ENCODE measurements at regions not wholly inside any gene's neighbourhood (a gene's known extent, or its start where the extent isn't known, plus 50 kb on each side); places are given as distances from the start of the nearest gene placed in this dataset.

DNA sequence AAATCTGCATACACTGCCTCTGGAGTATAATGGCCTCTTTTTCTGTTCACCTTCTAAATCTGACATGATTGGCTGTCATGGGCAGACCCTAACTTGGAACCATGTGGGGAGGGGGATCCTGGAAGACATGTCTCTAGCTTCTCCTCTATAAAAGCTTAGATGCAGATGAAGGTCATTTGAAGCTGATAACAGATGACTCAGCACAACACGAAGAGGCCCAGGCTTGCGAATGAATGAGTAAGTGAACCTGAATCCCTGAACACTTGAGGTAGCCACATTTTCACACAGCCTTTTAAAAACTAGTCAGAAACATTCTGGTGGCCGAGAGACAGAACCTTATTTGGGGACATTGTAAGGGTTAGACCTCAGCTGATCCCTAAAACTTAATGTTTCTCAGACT lies 282.6 kb downstream of the ELAVL2 start (continued):
- TF ChIP-seq, protein P1, sequence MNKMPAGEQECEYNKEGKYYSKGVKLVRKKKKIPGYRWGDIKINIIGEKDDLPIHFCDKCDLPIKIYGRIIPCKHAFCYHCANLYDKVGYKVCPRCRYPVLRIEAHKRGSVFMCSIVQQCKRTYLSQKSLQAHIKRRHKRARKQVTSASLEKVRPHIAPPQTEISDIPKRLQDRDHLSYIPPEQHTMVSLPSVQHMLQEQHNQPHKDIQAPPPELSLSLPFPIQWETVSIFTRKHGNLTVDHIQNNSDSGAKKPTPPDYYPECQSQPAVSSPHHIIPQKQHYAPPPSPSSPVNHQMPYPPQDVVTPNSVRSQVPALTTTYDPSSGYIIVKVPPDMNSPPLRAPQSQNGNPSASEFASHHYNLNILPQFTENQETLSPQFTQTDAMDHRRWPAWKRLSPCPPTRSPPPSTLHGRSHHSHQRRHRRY (tag by site-specific recombination; IDR thresholded peaks at IDR 0.05), result no peak
- TF ChIP-seq, protein P2, sequence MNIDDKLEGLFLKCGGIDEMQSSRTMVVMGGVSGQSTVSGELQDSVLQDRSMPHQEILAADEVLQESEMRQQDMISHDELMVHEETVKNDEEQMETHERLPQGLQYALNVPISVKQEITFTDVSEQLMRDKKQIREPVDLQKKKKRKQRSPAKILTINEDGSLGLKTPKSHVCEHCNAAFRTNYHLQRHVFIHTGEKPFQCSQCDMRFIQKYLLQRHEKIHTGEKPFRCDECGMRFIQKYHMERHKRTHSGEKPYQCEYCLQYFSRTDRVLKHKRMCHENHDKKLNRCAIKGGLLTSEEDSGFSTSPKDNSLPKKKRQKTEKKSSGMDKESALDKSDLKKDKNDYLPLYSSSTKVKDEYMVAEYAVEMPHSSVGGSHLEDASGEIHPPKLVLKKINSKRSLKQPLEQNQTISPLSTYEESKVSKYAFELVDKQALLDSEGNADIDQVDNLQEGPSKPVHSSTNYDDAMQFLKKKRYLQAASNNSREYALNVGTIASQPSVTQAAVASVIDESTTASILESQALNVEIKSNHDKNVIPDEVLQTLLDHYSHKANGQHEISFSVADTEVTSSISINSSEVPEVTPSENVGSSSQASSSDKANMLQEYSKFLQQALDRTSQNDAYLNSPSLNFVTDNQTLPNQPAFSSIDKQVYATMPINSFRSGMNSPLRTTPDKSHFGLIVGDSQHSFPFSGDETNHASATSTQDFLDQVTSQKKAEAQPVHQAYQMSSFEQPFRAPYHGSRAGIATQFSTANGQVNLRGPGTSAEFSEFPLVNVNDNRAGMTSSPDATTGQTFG (tag by site-specific recombination; IDR thresholded peaks at IDR 0.05; ENCODE audit: borderline replicate concordance), result no peak
- TF ChIP-seq ZNF266 (tag by site-specific recombination; IDR thresholded peaks at IDR 0.05; ENCODE audit: low read depth) (no peak), KLF16 (tag by site-specific recombination; IDR thresholded peaks at IDR 0.05) (no peak), YY2 (tag by site-specific recombination; IDR thresholded peaks at IDR 0.05) (no peak), ZBTB1 (tag by site-specific recombination; IDR thresholded peaks at IDR 0.05) (no peak), ZNF404 (tag by site-specific recombination; IDR thresholded peaks at IDR 0.05) (no peak), HOXA7 (CRISPR knock-in tag; IDR thresholded peaks at IDR 0.05; ENCODE audit: borderline replicate concordance) (no peak), ZNF610 (tag by site-specific recombination; IDR thresholded peaks at IDR 0.05; ENCODE audit: borderline replicate concordance) (no peak)
- TF ChIP-seq, protein P3, sequence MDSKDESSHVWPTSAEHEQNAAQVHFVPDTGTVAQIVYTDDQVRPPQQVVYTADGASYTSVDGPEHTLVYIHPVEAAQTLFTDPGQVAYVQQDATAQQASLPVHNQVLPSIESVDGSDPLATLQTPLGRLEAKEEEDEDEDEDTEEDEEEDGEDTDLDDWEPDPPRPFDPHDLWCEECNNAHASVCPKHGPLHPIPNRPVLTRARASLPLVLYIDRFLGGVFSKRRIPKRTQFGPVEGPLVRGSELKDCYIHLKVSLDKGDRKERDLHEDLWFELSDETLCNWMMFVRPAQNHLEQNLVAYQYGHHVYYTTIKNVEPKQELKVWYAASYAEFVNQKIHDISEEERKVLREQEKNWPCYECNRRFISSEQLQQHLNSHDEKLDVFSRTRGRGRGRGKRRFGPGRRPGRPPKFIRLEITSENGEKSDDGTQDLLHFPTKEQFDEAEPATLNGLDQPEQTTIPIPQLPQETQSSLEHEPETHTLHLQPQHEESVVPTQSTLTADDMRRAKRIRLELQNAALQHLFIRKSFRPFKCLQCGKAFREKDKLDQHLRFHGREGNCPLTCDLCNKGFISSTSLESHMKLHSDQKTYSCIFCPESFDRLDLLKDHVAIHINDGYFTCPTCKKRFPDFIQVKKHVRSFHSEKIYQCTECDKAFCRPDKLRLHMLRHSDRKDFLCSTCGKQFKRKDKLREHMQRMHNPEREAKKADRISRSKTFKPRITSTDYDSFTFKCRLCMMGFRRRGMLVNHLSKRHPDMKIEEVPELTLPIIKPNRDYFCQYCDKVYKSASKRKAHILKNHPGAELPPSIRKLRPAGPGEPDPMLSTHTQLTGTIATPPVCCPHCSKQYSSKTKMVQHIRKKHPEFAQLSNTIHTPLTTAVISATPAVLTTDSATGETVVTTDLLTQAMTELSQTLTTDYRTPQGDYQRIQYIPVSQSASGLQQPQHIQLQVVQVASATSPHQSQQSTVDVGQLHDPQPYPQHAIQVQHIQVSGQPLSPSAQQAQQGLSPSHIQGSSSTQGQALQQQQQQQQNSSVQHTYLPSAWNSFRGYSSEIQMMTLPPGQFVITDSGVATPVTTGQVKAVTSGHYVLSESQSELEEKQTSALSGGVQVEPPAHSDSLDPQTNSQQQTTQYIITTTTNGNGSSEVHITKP (tag by site-specific recombination; IDR thresholded peaks at IDR 0.05), result no peak

DNA sequence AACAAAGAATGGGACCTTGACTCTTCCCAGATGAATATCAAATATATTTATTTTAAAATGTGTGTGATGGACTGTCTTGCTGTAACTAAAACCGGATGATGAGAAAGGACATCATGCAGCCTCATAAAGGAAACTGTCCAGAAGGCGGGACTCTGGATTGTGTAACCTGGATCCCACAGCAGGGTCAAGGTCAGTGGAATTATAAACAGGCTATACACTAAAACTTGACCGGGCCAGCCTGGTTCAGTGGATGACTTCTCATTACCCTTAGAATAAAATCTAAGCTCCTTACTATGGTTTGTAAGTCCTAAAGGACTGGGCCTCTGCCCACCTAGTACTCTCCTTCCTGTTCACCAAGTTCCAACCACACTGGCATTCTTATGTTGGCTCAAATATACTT lies 280.3 kb downstream of the ELAVL2 start:
- POLR2A ChIA-PET, result no interaction called here
- TF ChIP-seq ZNF624 (tag by site-specific recombination; IDR thresholded peaks at IDR 0.05), result no peak
- TF ChIP-seq ZNF19 (tag by site-specific recombination; IDR thresholded peaks at IDR 0.05; ENCODE audit: low read depth), result no peak
- TF ChIP-seq ZNF10 (tag by site-specific recombination; IDR thresholded peaks at IDR 0.05), result no peak
- TF ChIP-seq, protein P4, sequence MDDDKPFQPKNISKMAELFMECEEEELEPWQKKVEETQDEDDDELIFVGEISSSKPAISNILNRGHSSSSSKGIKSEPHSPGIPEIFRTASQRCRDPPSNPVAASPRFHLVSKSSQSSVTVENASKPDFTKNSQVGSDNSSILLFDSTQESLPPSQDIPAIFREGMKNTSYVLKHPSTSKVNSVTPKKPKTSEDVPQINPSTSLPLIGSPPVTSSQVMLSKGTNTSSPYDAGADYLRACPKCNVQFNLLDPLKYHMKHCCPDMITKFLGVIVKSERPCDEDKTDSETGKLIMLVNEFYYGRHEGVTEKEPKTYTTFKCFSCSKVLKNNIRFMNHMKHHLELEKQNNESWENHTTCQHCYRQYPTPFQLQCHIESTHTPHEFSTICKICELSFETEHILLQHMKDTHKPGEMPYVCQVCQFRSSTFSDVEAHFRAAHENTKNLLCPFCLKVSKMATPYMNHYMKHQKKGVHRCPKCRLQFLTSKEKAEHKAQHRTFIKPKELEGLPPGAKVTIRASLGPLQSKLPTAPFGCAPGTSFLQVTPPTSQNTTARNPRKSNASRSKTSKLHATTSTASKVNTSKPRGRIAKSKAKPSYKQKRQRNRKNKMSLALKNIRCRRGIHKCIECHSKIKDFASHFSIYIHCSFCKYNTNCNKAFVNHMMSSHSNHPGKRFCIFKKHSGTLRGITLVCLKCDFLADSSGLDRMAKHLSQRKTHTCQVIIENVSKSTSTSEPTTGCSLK (tag by site-specific recombination; IDR thresholded peaks at IDR 0.05), result no peak
- TF ChIP-seq HOXC10 (CRISPR knock-in tag; IDR thresholded peaks at IDR 0.05), result no peak
- TF ChIP-seq, protein P5, sequence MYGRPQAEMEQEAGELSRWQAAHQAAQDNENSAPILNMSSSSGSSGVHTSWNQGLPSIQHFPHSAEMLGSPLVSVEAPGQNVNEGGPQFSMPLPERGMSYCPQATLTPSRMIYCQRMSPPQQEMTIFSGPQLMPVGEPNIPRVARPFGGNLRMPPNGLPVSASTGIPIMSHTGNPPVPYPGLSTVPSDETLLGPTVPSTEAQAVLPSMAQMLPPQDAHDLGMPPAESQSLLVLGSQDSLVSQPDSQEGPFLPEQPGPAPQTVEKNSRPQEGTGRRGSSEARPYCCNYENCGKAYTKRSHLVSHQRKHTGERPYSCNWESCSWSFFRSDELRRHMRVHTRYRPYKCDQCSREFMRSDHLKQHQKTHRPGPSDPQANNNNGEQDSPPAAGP (tag by site-specific recombination; IDR thresholded peaks at IDR 0.05), result no peak
- TF ChIP-seq, protein P6, sequence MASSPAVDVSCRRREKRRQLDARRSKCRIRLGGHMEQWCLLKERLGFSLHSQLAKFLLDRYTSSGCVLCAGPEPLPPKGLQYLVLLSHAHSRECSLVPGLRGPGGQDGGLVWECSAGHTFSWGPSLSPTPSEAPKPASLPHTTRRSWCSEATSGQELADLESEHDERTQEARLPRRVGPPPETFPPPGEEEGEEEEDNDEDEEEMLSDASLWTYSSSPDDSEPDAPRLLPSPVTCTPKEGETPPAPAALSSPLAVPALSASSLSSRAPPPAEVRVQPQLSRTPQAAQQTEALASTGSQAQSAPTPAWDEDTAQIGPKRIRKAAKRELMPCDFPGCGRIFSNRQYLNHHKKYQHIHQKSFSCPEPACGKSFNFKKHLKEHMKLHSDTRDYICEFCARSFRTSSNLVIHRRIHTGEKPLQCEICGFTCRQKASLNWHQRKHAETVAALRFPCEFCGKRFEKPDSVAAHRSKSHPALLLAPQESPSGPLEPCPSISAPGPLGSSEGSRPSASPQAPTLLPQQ (tag by site-specific recombination; IDR thresholded peaks at IDR 0.05), result no peak
- no peak for TF ChIP-seq SCRT1 (tag by site-specific recombination; IDR thresholded peaks at IDR 0.05; ENCODE audit: borderline replicate concordance)
- TF ChIP-seq, protein P7, sequence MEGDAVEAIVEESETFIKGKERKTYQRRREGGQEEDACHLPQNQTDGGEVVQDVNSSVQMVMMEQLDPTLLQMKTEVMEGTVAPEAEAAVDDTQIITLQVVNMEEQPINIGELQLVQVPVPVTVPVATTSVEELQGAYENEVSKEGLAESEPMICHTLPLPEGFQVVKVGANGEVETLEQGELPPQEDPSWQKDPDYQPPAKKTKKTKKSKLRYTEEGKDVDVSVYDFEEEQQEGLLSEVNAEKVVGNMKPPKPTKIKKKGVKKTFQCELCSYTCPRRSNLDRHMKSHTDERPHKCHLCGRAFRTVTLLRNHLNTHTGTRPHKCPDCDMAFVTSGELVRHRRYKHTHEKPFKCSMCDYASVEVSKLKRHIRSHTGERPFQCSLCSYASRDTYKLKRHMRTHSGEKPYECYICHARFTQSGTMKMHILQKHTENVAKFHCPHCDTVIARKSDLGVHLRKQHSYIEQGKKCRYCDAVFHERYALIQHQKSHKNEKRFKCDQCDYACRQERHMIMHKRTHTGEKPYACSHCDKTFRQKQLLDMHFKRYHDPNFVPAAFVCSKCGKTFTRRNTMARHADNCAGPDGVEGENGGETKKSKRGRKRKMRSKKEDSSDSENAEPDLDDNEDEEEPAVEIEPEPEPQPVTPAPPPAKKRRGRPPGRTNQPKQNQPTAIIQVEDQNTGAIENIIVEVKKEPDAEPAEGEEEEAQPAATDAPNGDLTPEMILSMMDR (tag by site-specific recombination; IDR thresholded peaks at IDR 0.05), result no peak
- TF ChIP-seq ZNF529 (tag by site-specific recombination; IDR thresholded peaks at IDR 0.05; ENCODE audit: insufficient replicate concordance), result no peak
- TF ChIP-seq, protein P8, sequence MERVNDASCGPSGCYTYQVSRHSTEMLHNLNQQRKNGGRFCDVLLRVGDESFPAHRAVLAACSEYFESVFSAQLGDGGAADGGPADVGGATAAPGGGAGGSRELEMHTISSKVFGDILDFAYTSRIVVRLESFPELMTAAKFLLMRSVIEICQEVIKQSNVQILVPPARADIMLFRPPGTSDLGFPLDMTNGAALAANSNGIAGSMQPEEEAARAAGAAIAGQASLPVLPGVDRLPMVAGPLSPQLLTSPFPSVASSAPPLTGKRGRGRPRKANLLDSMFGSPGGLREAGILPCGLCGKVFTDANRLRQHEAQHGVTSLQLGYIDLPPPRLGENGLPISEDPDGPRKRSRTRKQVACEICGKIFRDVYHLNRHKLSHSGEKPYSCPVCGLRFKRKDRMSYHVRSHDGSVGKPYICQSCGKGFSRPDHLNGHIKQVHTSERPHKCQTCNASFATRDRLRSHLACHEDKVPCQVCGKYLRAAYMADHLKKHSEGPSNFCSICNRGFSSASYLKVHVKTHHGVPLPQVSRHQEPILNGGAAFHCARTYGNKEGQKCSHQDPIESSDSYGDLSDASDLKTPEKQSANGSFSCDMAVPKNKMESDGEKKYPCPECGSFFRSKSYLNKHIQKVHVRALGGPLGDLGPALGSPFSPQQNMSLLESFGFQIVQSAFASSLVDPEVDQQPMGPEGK (tag by site-specific recombination; IDR thresholded peaks at IDR 0.05), result no peak

More for the DNA sequence above, 280.3 kb downstream of the ELAVL2 start:
- H3K27ac ChIP-seq (ENCODE audit: extremely low read depth, low read depth, low read length), result no peak overlapping the region
- no peaks in the 10 kb centered on the region for H3K9me3 ChIP-seq (ENCODE audit: control insufficient read depth, insufficient read depth, low read depth, low read length)
- CTCF ChIA-PET, result interaction anchor here (0.7 kb wide), 1 partner anchor 157 kb away, joined by 3 read pairs; no protein-coding TSS in a partner anchor
- no peaks in the 10 kb centered on the region for H3K36me3 ChIP-seq (ENCODE audit: control insufficient read depth in 2 of 2, insufficient read depth in 1 of 2, low read length in 2 of 2)
- H3K4me3 ChIP-seq (ENCODE audit: low read depth, low read length), result no peak overlapping the region
- no peaks in the 10 kb centered on the region for H3K4me1 ChIP-seq (ENCODE audit: control insufficient read depth, insufficient read depth, low read length)
